Stimulated activated CD4-positive, alpha-beta T cell treated with anti-CD3 and anti-CD28 coated beads, Interleukin-12 subunit alpha, Interleukin-12 subunit beta, amount 100 ng/mL, for 24 hours (primary cell): ENCODE measurements at regions not wholly inside any gene's neighbourhood (a gene's known extent, or its start where the extent isn't known, plus 50 kb on each side); places are given as distances from the start of the nearest gene placed in this dataset.

Source experiments
- DNase-seq, 2 experiments: peaks; one replicate each; pipeline ENCODE4 v3.0.0-alpha.2; 2020; ENCODE audit warnings: low read depth in 2 of 2

DNA sequence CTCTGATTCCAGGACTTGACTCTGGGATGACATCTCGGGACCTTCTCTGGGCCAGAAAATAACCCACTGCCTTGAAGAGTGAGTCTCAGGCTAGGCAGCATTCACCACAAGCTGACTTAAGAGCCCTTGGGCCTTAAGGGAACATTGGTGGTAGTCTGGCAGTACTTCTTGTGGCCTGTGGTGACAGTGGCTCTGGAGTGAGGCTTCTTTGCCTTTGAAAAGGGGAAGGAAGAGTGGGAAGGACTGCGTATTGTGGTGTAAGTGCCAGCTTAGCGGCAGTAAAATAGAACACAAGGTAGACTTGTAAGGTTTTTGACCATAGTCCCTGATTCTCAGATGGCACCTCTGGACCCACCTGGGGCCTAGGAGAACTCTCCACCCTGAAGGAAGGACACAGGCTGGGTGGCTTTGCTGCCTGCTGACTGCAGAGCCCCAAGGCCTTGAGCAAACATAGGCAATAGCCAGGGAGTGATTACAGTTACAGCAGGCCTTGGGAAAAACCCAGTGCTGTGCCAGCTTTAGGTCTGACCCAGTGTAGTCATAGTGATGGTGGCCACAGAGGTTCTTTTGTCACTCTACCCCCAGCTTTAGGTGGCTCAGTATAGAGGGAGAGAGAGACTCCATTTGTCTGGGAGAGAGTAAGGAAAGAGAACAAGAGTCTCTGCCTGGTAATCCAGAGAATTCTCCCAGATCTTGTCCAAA lies 483.9 kb downstream of the SH2D4B start:
- no peak for DNase-seq

DNA sequence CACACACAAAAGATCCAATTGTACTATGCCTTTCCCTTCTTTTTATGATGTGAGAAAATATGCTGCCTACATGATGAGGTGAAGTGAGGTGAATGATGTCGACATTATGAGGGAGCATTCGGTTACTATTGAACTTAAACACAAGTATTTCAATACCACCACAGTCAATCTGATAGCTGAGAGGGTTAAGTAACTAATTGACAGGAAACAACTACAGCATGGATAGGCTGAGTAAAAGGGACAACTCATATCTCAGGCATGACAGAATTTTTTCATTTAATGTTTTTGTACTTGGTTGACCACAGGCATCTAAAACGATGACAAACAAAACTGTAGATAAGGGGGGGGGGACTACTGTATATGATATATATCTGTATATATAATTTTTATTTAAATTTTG lies 488.9 kb downstream of the SH2D4B start:
- DNase-seq: no peak

GRCh38 chr10:81027223-81027622 lies 489.5 kb downstream of the SH2D4B start:
- no peak for DNase-seq

GRCh38 chr10:81027706-81028105 lies 490.0 kb downstream of the SH2D4B start:
- no peak for DNase-seq

GRCh38 chr10:81031774-81032173 lies 494.1 kb downstream of the SH2D4B start:
- DNase-seq: no peak

GRCh38 chr10:81034383-81034782 lies 496.7 kb downstream of the SH2D4B start:
- DNase-seq: no peak

DNA sequence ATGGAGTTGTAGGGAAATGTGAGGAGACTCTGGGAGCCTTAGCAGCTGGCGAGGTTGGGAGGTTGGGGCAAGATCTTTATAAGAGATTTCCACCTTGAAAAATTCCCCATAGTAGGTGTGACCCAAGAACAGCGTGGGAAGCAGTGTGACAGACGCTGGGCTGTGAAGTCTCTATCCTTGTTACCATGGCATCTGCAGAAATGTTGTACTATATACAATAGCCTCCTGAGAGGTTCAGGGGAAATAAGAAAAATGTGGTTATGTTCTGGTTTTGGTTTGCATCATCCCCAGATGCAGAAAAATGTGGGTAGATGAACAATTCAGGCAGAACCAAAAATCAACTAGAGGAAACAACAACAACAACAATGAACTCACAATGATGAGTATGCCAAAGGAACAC lies 498.6 kb downstream of the SH2D4B start:
- DNase-seq: no peak

- no peak for DNase-seq
These were observed 502.3 kb downstream of the SH2D4B start for GRCh38 chr10:81040031-81040430.

DNA sequence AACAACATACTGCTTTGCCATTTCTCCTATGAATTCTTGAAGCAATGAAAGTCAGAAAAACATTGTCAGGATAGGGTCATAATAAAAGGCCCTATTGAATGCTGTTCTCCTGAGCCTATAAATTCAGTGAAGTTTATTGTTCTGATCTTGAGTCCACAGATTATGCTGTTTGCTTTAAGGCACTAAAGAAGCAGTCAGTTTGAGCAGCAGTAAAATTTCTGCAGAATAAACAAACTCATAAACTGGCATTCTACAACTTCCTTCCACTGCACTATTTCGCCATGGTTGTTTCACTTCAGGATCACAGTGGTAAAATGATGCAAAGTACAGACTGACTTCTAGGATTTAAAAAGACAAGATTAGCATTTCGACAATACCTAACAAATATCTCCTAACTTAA lies 503.2 kb downstream of the SH2D4B start:
- DNase-seq: no peak

DNA sequence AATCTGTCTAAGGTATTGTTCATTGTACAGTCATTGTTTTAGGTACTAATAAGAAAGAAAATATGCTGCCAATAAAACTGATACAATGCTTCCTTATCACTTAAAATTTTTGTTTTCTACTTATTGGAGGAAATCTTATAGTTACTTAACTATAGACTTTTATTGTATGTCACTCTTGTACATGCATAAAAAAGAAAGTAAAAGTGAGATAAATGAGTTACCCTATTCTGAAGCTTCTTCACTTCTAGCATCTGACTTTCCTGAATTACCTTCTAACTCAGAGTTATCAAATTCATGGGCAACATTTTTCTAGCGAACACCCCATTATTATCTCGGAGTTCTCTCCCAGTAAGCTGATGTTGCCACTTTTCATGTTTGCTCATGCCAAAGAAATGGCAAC lies 504.9 kb downstream of the SH2D4B start:
- DNase-seq: no peak

DNA sequence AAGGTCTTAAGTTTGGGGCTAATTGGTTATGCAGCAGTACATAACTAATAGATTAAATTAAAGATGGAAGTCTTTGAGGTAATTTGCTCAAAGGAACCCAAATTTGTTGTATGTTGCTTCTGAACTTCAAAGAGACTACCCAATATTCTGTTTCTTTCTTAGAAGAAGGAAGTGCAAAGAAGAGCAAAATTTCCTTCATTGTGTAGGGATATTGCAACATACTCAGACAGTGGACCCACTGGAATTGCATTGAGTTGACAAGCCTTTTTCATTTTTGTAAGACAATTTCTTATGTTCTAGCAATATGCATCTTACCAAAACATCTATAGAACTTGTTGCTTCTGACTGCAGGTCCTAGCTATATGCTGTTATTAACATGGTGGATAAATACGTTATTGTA lies 527.8 kb downstream of the SH2D4B start:
- no peak for DNase-seq

DNA sequence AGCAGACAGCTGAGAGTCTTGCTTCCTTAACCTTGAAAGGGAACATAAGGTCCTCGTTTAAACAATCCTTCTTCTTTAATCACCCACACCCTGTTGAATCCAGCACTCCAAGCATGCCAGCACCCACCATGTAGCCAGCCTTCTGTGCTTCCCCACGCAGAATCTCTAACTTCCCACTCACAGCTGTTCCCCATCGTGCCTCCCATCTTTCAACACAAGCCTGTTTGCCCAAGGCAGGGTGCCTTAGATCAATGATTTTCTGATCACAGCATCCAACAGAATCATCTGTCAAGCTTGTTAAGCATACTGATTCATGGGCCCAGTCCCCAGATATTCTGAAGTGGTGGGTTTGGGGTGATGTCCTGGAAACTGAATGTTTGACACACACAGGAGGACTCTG lies 530.8 kb downstream of the SH2D4B start:
- no peak for DNase-seq

- DNase-seq: no peak
These were observed 533.5 kb downstream of the SH2D4B start for GRCh38 chr10:81071087-81071796.

DNA sequence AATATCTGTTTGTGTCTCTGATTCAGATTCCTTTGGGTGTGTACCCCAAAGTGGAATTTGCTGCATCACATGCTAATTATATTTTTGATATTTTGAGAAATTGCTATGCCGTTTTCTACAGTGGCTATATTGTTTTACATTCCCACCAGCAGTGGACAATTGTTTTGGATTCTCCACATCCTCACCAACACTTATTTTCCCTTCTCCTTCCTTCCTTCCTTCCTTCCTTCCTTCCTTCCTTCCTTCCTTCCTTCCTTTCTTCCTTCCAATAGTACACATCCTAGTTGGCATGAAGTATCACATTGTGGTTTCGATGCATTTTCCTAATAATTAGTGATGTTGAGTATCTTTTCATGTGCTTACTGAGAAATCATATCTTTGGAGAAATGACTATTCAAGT lies 535.5 kb downstream of the SH2D4B start:
- DNase-seq: no peak

- DNase-seq: no peak
These were observed 544.4 kb downstream of the SH2D4B start for GRCh38 chr10:81081887-81082620.

GRCh38 chr10:81082621-81083376 lies 545.1 kb downstream of the SH2D4B start:
- no peak for DNase-seq

GRCh38 chr10:81093056-81093455 lies 555.4 kb downstream of the SH2D4B start:
- DNase-seq: no peak

DNA sequence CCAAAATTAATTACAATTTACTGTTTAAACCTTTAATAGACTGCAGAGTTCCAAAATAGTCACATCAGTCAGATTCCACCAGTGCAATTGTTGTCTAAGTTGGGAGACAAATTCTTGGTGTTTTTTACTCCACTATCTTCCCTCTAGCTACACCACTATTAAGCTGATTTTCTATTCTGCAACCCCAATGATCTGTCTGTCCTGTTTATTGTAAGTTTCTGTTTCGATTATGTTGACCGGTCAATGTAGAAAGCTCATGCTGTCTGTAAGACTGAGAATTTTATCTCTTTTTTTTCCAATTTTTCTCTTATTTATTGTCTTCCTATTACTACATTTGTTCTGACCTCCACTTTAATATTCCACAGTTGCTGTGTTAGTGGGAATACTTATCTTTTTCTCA lies 557.5 kb downstream of the SH2D4B start:
- DNase-seq: no peak

DNA sequence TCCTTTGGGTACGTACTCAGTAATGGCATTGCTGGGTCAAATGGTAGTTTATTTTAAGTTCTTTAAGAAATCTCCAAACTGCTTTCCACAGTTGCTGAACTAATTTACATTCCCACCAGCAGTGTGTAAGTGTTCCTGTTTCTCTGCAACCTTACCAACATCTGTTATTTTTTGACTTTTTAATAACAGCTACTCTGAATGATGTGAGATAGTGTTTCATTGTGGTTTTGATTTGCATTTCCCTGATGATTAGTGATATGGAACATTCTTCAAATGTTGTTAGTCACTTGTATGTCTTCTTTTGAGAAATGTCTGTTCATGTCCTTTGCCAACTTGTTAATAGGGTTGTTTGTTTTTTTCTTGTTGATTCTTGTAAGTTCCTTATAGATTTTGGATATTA lies 558.9 kb downstream of the SH2D4B start:
- no peak for DNase-seq

- DNase-seq: no peak
These were observed 563.4 kb downstream of the SH2D4B start for GRCh38 chr10:81101062-81101461.

DNA sequence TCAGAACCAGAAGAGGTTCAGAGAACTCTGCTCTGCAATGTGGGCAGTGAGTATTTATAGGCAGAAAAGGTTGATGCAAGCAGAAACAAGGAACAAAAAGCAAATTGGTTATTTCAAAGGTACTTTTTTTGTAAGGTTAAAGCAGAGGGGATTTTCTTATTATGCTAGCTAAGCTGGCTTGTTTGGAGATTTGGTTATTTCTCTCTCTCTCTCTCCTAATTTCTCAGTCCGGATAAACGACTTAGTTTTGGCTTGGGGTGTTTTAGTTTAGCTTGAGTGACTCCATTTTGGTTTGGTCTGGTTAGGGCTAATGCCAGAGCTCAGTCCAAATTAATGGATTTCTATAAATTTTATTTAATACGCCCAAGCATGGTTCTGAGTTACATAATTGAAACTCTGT lies 566.8 kb downstream of the SH2D4B start:
- DNase-seq: no peak

GRCh38 chr10:81108516-81109199 lies 571.0 kb downstream of the SH2D4B start:
- DNase-seq: no peak
